ENCODE measurements at regions not wholly inside any gene's neighbourhood (a gene's known extent, or its start where the extent isn't known, plus 50 kb on each side); places are given as distances from the start of the nearest gene placed in this dataset.
"Not testable (repeated sequence)": the region's sequence is repeated elsewhere in the genome, so short reads cannot be mapped to it uniquely, and the experiment has no call there.

GRCh38 chr3:170653801-170654200 lies 67.9 kb upstream of the SLC7A14 start:
- DNase-seq, result no peak

- DNase-seq, result no peak
Observed at GRCh38 chr3:170651260-170651845, 65.5 kb upstream of the SLC7A14 start.

DNA sequence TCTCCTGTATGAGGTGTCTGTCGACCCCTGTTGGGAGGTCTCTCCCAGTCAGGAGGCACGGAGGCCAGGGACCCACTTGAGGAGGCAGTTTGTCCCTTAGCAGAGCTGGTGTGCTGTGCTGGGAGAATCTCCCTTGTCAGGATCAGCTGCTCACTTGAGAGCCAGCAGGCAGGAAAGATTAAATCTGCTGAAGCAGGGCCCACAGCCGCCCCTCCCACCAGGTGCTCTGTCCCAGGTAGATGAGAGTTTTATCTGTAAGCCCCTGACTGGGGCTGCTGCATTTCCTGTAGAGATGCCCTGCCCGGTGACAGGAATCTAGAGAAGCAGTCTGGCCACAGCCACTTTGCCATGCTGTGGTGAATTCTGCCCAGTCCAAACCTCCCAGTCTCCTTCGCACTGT lies 64.7 kb upstream of the SLC7A14 start:
- DNase-seq, result not testable (repeated sequence)

DNA sequence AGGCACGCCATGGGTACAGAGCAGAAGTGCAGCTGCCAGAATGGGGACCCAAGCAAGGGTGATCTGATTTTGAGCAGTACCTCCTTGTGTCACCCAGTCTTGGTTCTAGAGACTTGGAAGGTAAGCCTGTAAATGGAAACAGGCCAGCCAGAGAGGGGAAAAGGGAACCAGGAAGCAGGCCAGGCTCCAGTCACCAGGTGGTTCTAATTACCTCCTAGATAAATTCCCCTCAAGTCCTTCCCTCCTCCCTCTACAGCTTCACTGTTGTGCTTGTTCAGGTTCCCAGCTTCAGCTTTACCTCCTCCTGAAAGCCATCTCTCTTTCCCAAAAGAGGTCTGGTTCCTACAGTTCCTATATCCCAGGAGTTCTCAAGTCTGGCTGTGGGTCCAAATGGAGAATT lies 58.8 kb upstream of the SLC7A14 start:
- DNase-seq, result no peak

GRCh38 chr3:170643831-170644230 lies 58.0 kb upstream of the SLC7A14 start:
- DNase-seq, result no peak

DNA sequence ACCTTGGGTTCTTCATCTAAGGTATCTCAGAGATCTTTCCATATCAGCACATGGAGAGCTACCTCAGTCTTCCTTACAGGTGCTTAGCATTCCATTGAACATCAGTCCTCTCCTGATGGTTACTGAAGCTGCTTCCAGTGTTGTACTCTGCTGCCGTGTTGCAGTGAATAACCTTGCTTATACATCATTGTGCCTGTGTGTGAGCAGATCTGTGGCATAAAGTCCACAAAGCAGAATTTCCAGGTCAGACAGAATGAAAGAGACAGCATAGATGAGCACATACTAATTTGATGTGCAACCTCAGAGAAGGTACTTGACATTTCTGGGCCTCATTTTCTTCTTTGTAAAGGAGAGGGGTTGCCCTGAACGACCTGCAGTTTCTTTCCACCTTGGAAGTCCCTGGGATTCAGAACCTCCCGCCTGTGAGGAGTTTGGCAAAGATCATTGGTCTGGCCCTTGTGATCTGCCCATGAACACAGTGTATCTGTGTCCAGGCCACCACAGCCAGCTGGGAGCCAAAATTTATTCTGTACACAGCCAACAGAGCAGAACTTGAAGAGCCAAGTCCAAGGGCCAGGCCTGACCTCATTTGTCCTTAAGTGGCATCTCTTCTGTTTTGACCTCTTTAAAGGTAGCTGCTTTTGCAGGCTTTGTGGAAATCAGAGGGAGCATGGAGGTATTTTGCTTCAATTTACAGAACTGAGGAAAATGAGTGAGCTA lies 57.2 kb upstream of the SLC7A14 start:
- no peak for DNase-seq

- DNase-seq, result no peak
Observed at GRCh38 chr3:170641510-170642236, 55.8 kb upstream of the SLC7A14 start.

GRCh38 chr3:170640737-170641171 lies 54.9 kb upstream of the SLC7A14 start:
- no peak for DNase-seq

- no peak for DNase-seq
Observed at GRCh38 chr3:170638988-170639387, 53.1 kb upstream of the SLC7A14 start.

DNA sequence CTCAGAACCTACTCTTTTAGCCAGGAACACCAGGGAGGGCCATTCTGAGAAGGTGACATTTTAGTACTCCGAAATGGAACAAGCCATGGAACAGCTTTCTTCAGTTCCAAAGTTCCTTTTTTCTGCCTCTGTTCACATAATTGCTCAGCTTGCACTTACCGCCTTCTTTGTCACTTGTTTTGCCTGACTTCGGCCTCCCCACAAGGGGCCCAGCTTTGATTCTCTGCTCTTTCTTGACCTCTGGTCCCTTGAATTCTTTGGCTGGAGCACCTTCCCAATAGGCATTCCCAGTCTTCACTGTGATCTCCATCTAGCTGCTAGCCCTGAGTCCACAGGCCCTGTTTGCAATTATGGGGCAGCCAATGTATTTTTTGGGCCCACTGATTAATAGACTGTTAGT lies 51.4 kb upstream of the SLC7A14 start:
- no peak for DNase-seq

DNA sequence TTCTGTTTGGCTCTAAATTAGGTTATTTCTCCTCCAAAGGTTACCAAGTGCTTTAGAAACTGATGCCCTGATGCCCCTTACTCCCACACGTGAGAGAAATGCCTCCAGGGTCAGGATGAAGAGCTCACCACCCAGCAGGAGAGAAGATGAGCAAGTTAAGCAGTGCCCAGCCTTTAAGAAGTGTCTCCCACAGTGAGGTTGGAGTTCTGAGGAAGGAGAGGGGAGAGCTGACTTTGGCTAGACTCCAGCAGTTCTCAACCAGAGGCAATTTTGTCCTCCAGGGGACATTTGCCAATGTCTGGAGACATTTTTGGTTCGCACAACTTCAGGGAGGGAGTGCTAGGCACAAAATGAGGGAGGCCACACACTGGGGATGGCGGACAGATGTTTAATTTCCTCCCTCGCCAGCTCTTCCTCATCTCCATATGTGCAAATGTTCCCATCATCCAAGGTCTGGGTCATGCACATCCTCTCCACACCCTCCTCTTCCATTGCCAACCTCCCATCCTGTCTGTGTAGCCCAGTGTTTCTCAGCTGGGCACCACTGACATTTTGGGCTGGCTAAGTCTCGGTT lies 50.6 kb upstream of the SLC7A14 start:
- DNase-seq, result no peak

All from right lung (tissue), 2 donors.